Astrocyte (in vitro differentiated cells and primary cell): ENCODE measurements at regions not wholly inside any gene's neighbourhood (a gene's known extent, or its start where the extent isn't known, plus 50 kb on each side); places are given as distances from the start of the nearest gene placed in this dataset.
A peak's percentile ranks its signal among the peaks of the same experiment; 100 is the strongest.

Experiments used
- DNase-seq: peaks from one replicate; pipeline ENCODE4 v3.0.0-alpha.2; 2010; ENCODE audit warnings: low read depth
- FAIRE-seq: peaks from 2 replicates; lab custom pipeline; 2011; peaks lifted over from hg19 to GRCh38; lab: Jason Lieb, UNC
- H2AFZ ChIP-seq: 2 replicates; pipeline ENCODE4 v1.6.0; 2012; ENCODE audit warnings: low read depth, low read length, inconsistent platforms
- H3K27ac ChIP-seq: 2 replicates; pipeline ENCODE4 v1.5.1; 2011; ENCODE audit warnings: low read depth, low read length, inconsistent platforms
- H3K27me3 ChIP-seq: 2 replicates; pipeline ENCODE4 v1.6.0; 2011; ENCODE audit warnings: low read length, inconsistent platforms; ENCODE audit not compliant: insufficient read depth
- H3K36me3 ChIP-seq: 2 replicates; pipeline ENCODE4 v1.5.1; 2011; ENCODE audit warnings: low read length, inconsistent platforms; ENCODE audit not compliant: insufficient read depth
- H3K4me1 ChIP-seq: 2 replicates; pipeline ENCODE4 v1.5.1; 2011; ENCODE audit warnings: low read length, inconsistent platforms; ENCODE audit not compliant: insufficient read depth
- H3K4me2 ChIP-seq: 2 replicates; pipeline ENCODE4 v1.6.0; 2012; ENCODE audit warnings: low read length, inconsistent platforms
- H3K4me3 ChIP-seq: 2 replicates; pipeline ENCODE4 v1.5.1; 2011; ENCODE audit warnings: low read depth, mild to moderate bottlenecking, low read length, inconsistent platforms; ENCODE audit not compliant: insufficient read depth
- H3K79me2 ChIP-seq: 2 replicates; pipeline ENCODE4 v1.6.0; 2012; ENCODE audit warnings: mild to moderate bottlenecking, low read length, inconsistent platforms; ENCODE audit not compliant: insufficient read depth
- H3K9ac ChIP-seq: 2 replicates; pipeline ENCODE4 v1.6.0; 2012; ENCODE audit warnings: mild to moderate bottlenecking, low read length, inconsistent platforms
- H3K9me3 ChIP-seq: 2 replicates; pipeline ENCODE4 v1.5.1; 2012; ENCODE audit warnings: low read depth, mild to moderate bottlenecking, low read length, inconsistent platforms; ENCODE audit not compliant: insufficient read depth
- H4K20me1 ChIP-seq: 2 replicates; pipeline ENCODE4 v1.6.0; 2012; ENCODE audit warnings: low read length, inconsistent platforms; ENCODE audit not compliant: insufficient read depth
- H3K27ac Mint-ChIP-seq: one replicate; pipeline ENCODE4 v1.8.0; 2021; ENCODE audit warnings: mild to moderate bottlenecking, mixed read lengths; ENCODE audit not compliant: unreplicated experiment
- H3K27me3 Mint-ChIP-seq: one replicate; pipeline ENCODE4 v1.8.0; 2021; ENCODE audit warnings: low read depth, mixed read lengths; ENCODE audit not compliant: unreplicated experiment
- H3K36me3 Mint-ChIP-seq: one replicate; pipeline ENCODE4 v1.8.0; 2021; ENCODE audit warnings: low read depth, mixed read lengths; ENCODE audit not compliant: unreplicated experiment
- H3K4me1 Mint-ChIP-seq: one replicate; pipeline ENCODE4 v1.8.0; 2021; ENCODE audit warnings: low read depth, mixed read lengths; ENCODE audit not compliant: unreplicated experiment
- H3K4me3 Mint-ChIP-seq: one replicate; pipeline ENCODE4 v1.8.0; 2021; ENCODE audit warnings: mild to moderate bottlenecking, moderate library complexity, mixed read lengths; ENCODE audit not compliant: unreplicated experiment
- H3K9me3 Mint-ChIP-seq: one replicate; pipeline ENCODE4 v1.8.0; 2021; ENCODE audit warnings: mild to moderate bottlenecking, mixed read lengths; ENCODE audit not compliant: unreplicated experiment
- CTCF ChIP-seq: IDR thresholded peaks from 2 replicates; pipeline ENCODE4 v1.5.1; 2011; ENCODE audit warnings: low read depth, mild to moderate bottlenecking, inconsistent platforms, low read length, moderate library complexity; ENCODE audit not compliant: insufficient read depth
- EZH2 ChIP-seq: IDR thresholded peaks from 2 replicates; pipeline ENCODE4 v1.6.1; 2012; ENCODE audit warnings: mild to moderate bottlenecking, low read length, inconsistent platforms; ENCODE audit not compliant: insufficient read depth

GRCh38 chrX:39938466-39938865 lies 159.3 kb downstream of the BCOR start:
- Histone ChIP-seq H3K4me3 (no peak overlapping the region), H3K4me1 (peaks cover 13% of the 10 kb centered on the region), H2AFZ (no peak overlapping the region), H4K20me1 (no peaks in the 10 kb centered on the region), H3K36me3 (no peaks in the 10 kb centered on the region), H3K79me2 (no peaks in the 10 kb centered on the region), H3K9me3 (no peaks in the 10 kb centered on the region), H3K27ac (no peak overlapping the region), H3K4me2 (no peak overlapping the region), H3K9ac (no peak overlapping the region), H3K27me3 (no peaks in the 10 kb centered on the region)
- Mint-ChIP-seq H3K36me3 (no peaks in the 10 kb centered on the region), H3K4me1 (peaks cover 6% of the 10 kb centered on the region), H3K27ac (no peak overlapping the region), H3K27me3 (no peaks in the 10 kb centered on the region), H3K9me3 (no peaks in the 10 kb centered on the region), H3K4me3 (no peak overlapping the region)
- DNase-seq (no peak), FAIRE-seq (peak; percentile 72)
- TF ChIP-seq EZH2 (no peak), CTCF (no peak)

- no peak overlapping the region for H2AFZ ChIP-seq
- H3K9me3 Mint-ChIP-seq: no peaks in the 10 kb centered on the region
- H3K27ac ChIP-seq: no peak overlapping the region
- no peak for DNase-seq
- no peaks in the 10 kb centered on the region for H3K9me3 ChIP-seq
- no peaks in the 10 kb centered on the region for H3K36me3 ChIP-seq
- no peaks in the 10 kb centered on the region for H3K36me3 Mint-ChIP-seq
- H3K27ac Mint-ChIP-seq: no peak overlapping the region
- no peak overlapping the region for H3K9ac ChIP-seq
- peaks cover 3% of the 10 kb centered on the region for H3K27me3 Mint-ChIP-seq
- no peak overlapping the region for H3K4me3 ChIP-seq
- peaks cover 6% of the 10 kb centered on the region for H3K4me1 Mint-ChIP-seq
- no peaks in the 10 kb centered on the region for H3K27me3 ChIP-seq
- TF ChIP-seq CTCF (no peak), EZH2 (no peak)
- H3K4me1 ChIP-seq: peaks cover 13% of the 10 kb centered on the region
- H3K79me2 ChIP-seq: no peaks in the 10 kb centered on the region
- no peak overlapping the region for H3K4me3 Mint-ChIP-seq
- no peaks in the 10 kb centered on the region for H4K20me1 ChIP-seq
- FAIRE-seq: peak; percentile 20
- no peak overlapping the region for H3K4me2 ChIP-seq
These were observed 158.1 kb downstream of the BCOR start for GRCh38 chrX:39939678-39940077.

GRCh38 chrX:39941332-39941920 lies 156.3 kb downstream of the BCOR start:
- Histone ChIP-seq H3K4me2 (peak overlapping the region; percentile 41), H3K9me3 (no peaks in the 10 kb centered on the region), H3K27ac (peak overlapping the region; percentile 12), H3K4me3 (no peak overlapping the region), H4K20me1 (no peaks in the 10 kb centered on the region), H3K9ac (no peak overlapping the region), H3K27me3 (no peaks in the 10 kb centered on the region), H3K36me3 (no peaks in the 10 kb centered on the region), H3K79me2 (no peaks in the 10 kb centered on the region), H2AFZ (peak overlapping the region; percentile 18), H3K4me1 (peaks cover 9% of the 10 kb centered on the region)
- no peak overlapping the region for H3K4me3 Mint-ChIP-seq
- no peaks in the 10 kb centered on the region for H3K9me3 Mint-ChIP-seq
- peak overlapping the region; percentile 66 for H3K27ac Mint-ChIP-seq
- peaks cover 6% of the 10 kb centered on the region for H3K4me1 Mint-ChIP-seq
- TF ChIP-seq EZH2 (no peak), CTCF (no peak)
- peak; percentile 78 for FAIRE-seq
- DNase-seq: peak; percentile 36
- H3K36me3 Mint-ChIP-seq: no peaks in the 10 kb centered on the region
- peaks cover 3% of the 10 kb centered on the region for H3K27me3 Mint-ChIP-seq
